ENCODE measurements at regions not wholly inside any gene's neighbourhood (a gene's known extent, or its start where the extent isn't known, plus 50 kb on each side); places are given as distances from the start of the nearest gene placed in this dataset.

- FAIRE-seq (no peak), DNase-seq (no peak), ATAC-seq (peak in 2 of 4 donors; percentile 28 to 57)
- no peak for TF ChIP-seq CTCF (IDR thresholded peaks at IDR 0.05)
- intact Hi-C loops (cut with DNase I), result loop anchor here in 1 of 3 donors (10.0 kb wide), 1 partner anchor 902 kb away; no protein-coding TSS in a partner anchor
- Histone ChIP-seq H3K27me3 (no peaks in the 10 kb centered on the region), H3K9me3 (no peaks in the 10 kb centered on the region), H3K4me3 (no peak overlapping the region), H3K36me3 (no peaks in the 10 kb centered on the region), H3K4me1 (no peaks in the 10 kb centered on the region), H3K27ac (no peak overlapping the region)
- WGBS, 2 donors, result 61 to 66% methylated on average over 11 of the region's 11 CpGs
Observed at GRCh38 chr10:78292982-78293865, 259.6 kb downstream of the RPS24 start.

- WGBS, 2 donors, result 85 to 95% methylated on average over 7 of the region's 7 CpGs
- no peak for TF ChIP-seq CTCF (IDR thresholded peaks at IDR 0.05)
- no peak overlapping the region for H3K4me3 ChIP-seq
- no peaks in the 10 kb centered on the region for H3K27me3 ChIP-seq
- DNase-seq, result no peak
- no peaks in the 10 kb centered on the region for H3K4me1 ChIP-seq
- ATAC-seq, result no peak
- FAIRE-seq, result no peak
- H3K9me3 ChIP-seq, result no peaks in the 10 kb centered on the region
- no peaks in the 10 kb centered on the region for H3K36me3 ChIP-seq
- no peak overlapping the region for H3K27ac ChIP-seq
- intact Hi-C loops (cut with DNase I), result loop anchor here in 1 of 3 donors (10.0 kb wide), 1 partner anchor 900 kb away; no protein-coding TSS in a partner anchor
Observed at GRCh38 chr10:78295242-78295641, 261.6 kb downstream of the RPS24 start.

GRCh38 chr10:78296785-78297184 lies 263.1 kb downstream of the RPS24 start:
- Histone ChIP-seq H3K9me3 (no peaks in the 10 kb centered on the region), H3K4me3 (no peak overlapping the region), H3K36me3 (no peaks in the 10 kb centered on the region), H3K4me1 (peaks cover 0 to 1% (median 0%) of the 10 kb centered on the region in 3 donors), H3K27me3 (no peaks in the 10 kb centered on the region), H3K27ac (no peak overlapping the region)
- 74 to 77% methylated on average over 1 of the region's 1 CpG for WGBS, 2 donors
- intact Hi-C loops (cut with DNase I), result loop anchor here in 1 of 3 donors (10.0 kb wide), 1 partner anchor 898 kb away; no protein-coding TSS in a partner anchor
- TF ChIP-seq CTCF (IDR thresholded peaks at IDR 0.05), result no peak
- DNase-seq (no peak), ATAC-seq (no peak), FAIRE-seq (no peak)

GRCh38 chr10:78297997-78298396 lies 264.3 kb downstream of the RPS24 start:
- no peak overlapping the region for H3K4me3 ChIP-seq
- ATAC-seq, result no peak
- TF ChIP-seq CTCF (IDR thresholded peaks at IDR 0.05), result no peak
- no peak overlapping the region for H3K27ac ChIP-seq
- peaks cover 0 to 11% (median 0%) of the 10 kb centered on the region in 3 donors for H3K4me1 ChIP-seq
- intact Hi-C loops (cut with DNase I), result loop anchor here in 1 of 3 donors (10.0 kb wide), 1 partner anchor 897 kb away; no protein-coding TSS in a partner anchor
- FAIRE-seq, result no peak
- no peak for DNase-seq
- 83 to 86% methylated on average over 1 of the region's 1 CpG for WGBS, 2 donors
- H3K27me3 ChIP-seq, result no peaks in the 10 kb centered on the region
- H3K9me3 ChIP-seq, result no peaks in the 10 kb centered on the region
- no peaks in the 10 kb centered on the region for H3K36me3 ChIP-seq

GRCh38 chr10:78298835-78299234 lies 265.2 kb downstream of the RPS24 start:
- peaks cover 0 to 11% (median 0%) of the 10 kb centered on the region in 3 donors for H3K4me1 ChIP-seq
- H3K27ac ChIP-seq, result no peak overlapping the region
- H3K4me3 ChIP-seq, result no peak overlapping the region
- no peak for FAIRE-seq
- no peaks in the 10 kb centered on the region for H3K9me3 ChIP-seq
- ATAC-seq, result no peak
- 82 to 87% methylated on average over 7 of the region's 7 CpGs for WGBS, 2 donors
- no peak for DNase-seq
- TF ChIP-seq CTCF (IDR thresholded peaks at IDR 0.05), result no peak
- no peaks in the 10 kb centered on the region for H3K27me3 ChIP-seq
- no peaks in the 10 kb centered on the region for H3K36me3 ChIP-seq
- intact Hi-C loops (cut with DNase I), result loop anchor here in 1 of 3 donors (10.0 kb wide), 1 partner anchor 896 kb away; no protein-coding TSS in a partner anchor

Data from pancreas (tissue), 10 donors.